GM19035 (cell line): ENCODE measurements at regions not wholly inside any gene's neighbourhood (a gene's known extent, or its start where the extent isn't known, plus 50 kb on each side); places are given as distances from the start of the nearest gene placed in this dataset.
"Not testable (repeated sequence)": the region's sequence is repeated elsewhere in the genome, so short reads cannot be mapped to it uniquely, and the experiment has no call there.

Source experiments
- ATAC-seq: cut with Tn5 transposase; IDR thresholded peaks from one replicate; pipeline ENCODE4 v1.9.1; 2021; ENCODE audit not compliant: unreplicated experiment

- ATAC-seq, result no peak
Observed at GRCh38 chr12:30164382-30165318, 380.9 kb upstream of the TMTC1 start.

GRCh38 chr12:30156833-30157232 lies 373.1 kb upstream of the TMTC1 start:
- ATAC-seq, result not testable (repeated sequence)

- ATAC-seq, result no peak
Observed at GRCh38 chr12:30155001-30155730, 371.4 kb upstream of the TMTC1 start.

- ATAC-seq, result no peak
Observed at GRCh38 chr12:30153981-30154380, 370.2 kb upstream of the TMTC1 start.

GRCh38 chr12:30152705-30153104 lies 369.0 kb upstream of the TMTC1 start:
- no peak for ATAC-seq

GRCh38 chr12:30151831-30152230 lies 368.1 kb upstream of the TMTC1 start:
- ATAC-seq, result no peak

GRCh38 chr12:30146561-30146960 lies 362.8 kb upstream of the TMTC1 start:
- ATAC-seq, result no peak

GRCh38 chr12:30145684-30146032 lies 361.9 kb upstream of the TMTC1 start:
- ATAC-seq, result no peak

- ATAC-seq, result no peak
Observed at GRCh38 chr12:30144777-30145683, 361.3 kb upstream of the TMTC1 start.

GRCh38 chr12:30142301-30142700 lies 358.6 kb upstream of the TMTC1 start:
- no peak for ATAC-seq

- no peak for ATAC-seq
Observed at GRCh38 chr12:30138483-30138882, 354.7 kb upstream of the TMTC1 start.

GRCh38 chr12:30136696-30137095 lies 353.0 kb upstream of the TMTC1 start:
- ATAC-seq, result no peak

GRCh38 chr12:30135776-30136175 lies 352.0 kb upstream of the TMTC1 start:
- ATAC-seq, result no peak

- ATAC-seq, result no peak
Observed at GRCh38 chr12:30134229-30134628, 350.5 kb upstream of the TMTC1 start.

GRCh38 chr12:30126944-30127343 lies 343.2 kb upstream of the TMTC1 start:
- no peak for ATAC-seq

GRCh38 chr12:30120522-30120921 lies 336.8 kb upstream of the TMTC1 start:
- no peak for ATAC-seq

GRCh38 chr12:30117483-30117882 lies 333.7 kb upstream of the TMTC1 start:
- no peak for ATAC-seq

- no peak for ATAC-seq
Observed at GRCh38 chr12:30111719-30112118, 328.0 kb upstream of the TMTC1 start.

GRCh38 chr12:30110958-30111586 lies 327.3 kb upstream of the TMTC1 start:
- ATAC-seq, result no peak

GRCh38 chr12:30110498-30110897 lies 326.8 kb upstream of the TMTC1 start:
- no peak for ATAC-seq

GRCh38 chr12:30108666-30109065 lies 324.9 kb upstream of the TMTC1 start:
- ATAC-seq, result no peak
